Neuronal stem cell (in vitro differentiated cells): ENCODE measurements at regions not wholly inside any gene's neighbourhood (a gene's known extent, or its start where the extent isn't known, plus 50 kb on each side); places are given as distances from the start of the nearest gene placed in this dataset.

Source experiments
- DNase-seq: peaks from one replicate; pipeline ENCODE4 v3.0.0-alpha.2; 2013; ENCODE audit warnings: low spot score
- H2AFZ ChIP-seq: one replicate; pipeline ENCODE4 v1.6.1; 2013; ENCODE audit warnings: mild to moderate bottlenecking, low read length, inconsistent platforms
- H2AK5ac ChIP-seq: 2 replicates; pipeline ENCODE4 v1.6.1; 2013; ENCODE audit warnings: low read depth, mild to moderate bottlenecking, inconsistent platforms, low read length, moderate library complexity, mixed read lengths
- H2BK120ac ChIP-seq: 2 replicates; pipeline ENCODE4 v1.6.1; 2013; ENCODE audit warnings: low read depth, mild to moderate bottlenecking, inconsistent platforms, low read length, moderate library complexity, mixed read lengths
- H2BK12ac ChIP-seq: one replicate; pipeline ENCODE4 v1.6.1; 2013; ENCODE audit warnings: low read length, inconsistent platforms
- H2BK15ac ChIP-seq: 2 replicates; pipeline ENCODE4 v1.6.1; 2013; ENCODE audit warnings: mild to moderate bottlenecking, low read length, inconsistent platforms, mixed read lengths
- H2BK5ac ChIP-seq: one replicate; pipeline ENCODE4 v1.6.1; 2013; ENCODE audit warnings: inconsistent platforms, mild to moderate bottlenecking, low read length, moderate library complexity
- H3K14ac ChIP-seq: one replicate; pipeline ENCODE4 v1.6.1; 2013; ENCODE audit warnings: low read length, inconsistent platforms
- H3K18ac ChIP-seq: 2 replicates; pipeline ENCODE4 v1.6.1; 2013; ENCODE audit warnings: low read length, inconsistent platforms
- H3K23ac ChIP-seq: 2 replicates; pipeline ENCODE4 v1.6.1; 2013; ENCODE audit warnings: low read depth, mild to moderate bottlenecking, mixed read lengths, low read length, inconsistent platforms; ENCODE audit not compliant: poor library complexity
- H3K27ac ChIP-seq: replicated peaks from 3 replicates; pipeline ENCODE4 v1.5.1; 2013; ENCODE audit warnings: low read length, inconsistent platforms
- H3K27me3 ChIP-seq, 3 experiments: 2 replicates each; pipeline ENCODE4 v1.6.1; 2013; ENCODE audit warnings: low read length in 3 of 3, mild to moderate bottlenecking in 2 of 3, inconsistent platforms in 1 of 3, low read depth in 1 of 3, mixed read lengths in 1 of 3, moderate library complexity in 1 of 3; ENCODE audit not compliant: control insufficient read depth in 3 of 3, insufficient read depth in 3 of 3
- H3K36me3 ChIP-seq, 2 donors: replicated peaks in 1 of 2; 2 replicates each; pipeline ENCODE4 v1.6.1; 2013; ENCODE audit warnings: low read length in 2 of 2; ENCODE audit not compliant: control insufficient read depth in 2 of 2, insufficient read depth in 2 of 2
- H3K4ac ChIP-seq: 2 replicates; pipeline ENCODE4 v1.6.1; 2013; ENCODE audit warnings: inconsistent platforms, mild to moderate bottlenecking, low read length, moderate library complexity
- H3K4me1 ChIP-seq, 2 donors: 1 replicate in 1 of 2; 2 replicates in 1 of 2; pipeline ENCODE4 v1.6.1; 2013; ENCODE audit warnings: low read length in 2 of 2, low read depth in 1 of 2; ENCODE audit not compliant: control insufficient read depth in 2 of 2, insufficient read depth in 1 of 2
- H3K4me2 ChIP-seq: one replicate; pipeline ENCODE4 v1.6.1; 2013; ENCODE audit warnings: mild to moderate bottlenecking, low read length, inconsistent platforms; ENCODE audit not compliant: insufficient read depth, poor library complexity, severe bottlenecking
- H3K4me3 ChIP-seq, 2 donors: 2 replicates each; pipeline ENCODE4 v1.5.1; 2013; ENCODE audit warnings: low read length in 2 of 2, mild to moderate bottlenecking in 2 of 2, inconsistent platforms in 1 of 2, moderate library complexity in 1 of 2
- H3K79me1 ChIP-seq: one replicate; pipeline ENCODE4 v1.6.1; 2013; ENCODE audit warnings: low read depth, mild to moderate bottlenecking, inconsistent platforms, low read length, moderate library complexity
- H3K9ac ChIP-seq: one replicate; pipeline ENCODE4 v1.6.1; 2013; ENCODE audit warnings: mild to moderate bottlenecking, low read depth, low read length, inconsistent platforms; ENCODE audit not compliant: poor library complexity
- H3K9me3 ChIP-seq, 2 donors: replicated peaks in 1 of 2; 2 replicates each; pipeline versions ENCODE3 to v1.6.1; 2013; ENCODE audit warnings: low read length in 2 of 2, mild to moderate bottlenecking in 2 of 2, inconsistent platforms in 1 of 2, low read depth in 1 of 2, mixed read lengths in 1 of 2, moderate library complexity in 1 of 2; ENCODE audit not compliant: control insufficient read depth in 2 of 2, insufficient read depth in 1 of 2
- H4K8ac ChIP-seq: one replicate; pipeline ENCODE4 v1.6.1; 2013; ENCODE audit warnings: low read depth, mild to moderate bottlenecking, inconsistent platforms, low read length, moderate library complexity
- H4K91ac ChIP-seq: one replicate; pipeline ENCODE4 v1.6.1; 2013; ENCODE audit warnings: low read length, low read depth, mild to moderate bottlenecking, inconsistent platforms; ENCODE audit not compliant: poor library complexity
- WGBS, 2 donors: extraction: QIAGEN DNeasy Blood & Tissue Kit; methylation state at CpG; one replicate each; pipeline ENCODE4 v1.1.7; 2013; ENCODE audit warnings: missing lambda C conversion rate in 2 of 2, mixed read lengths in 1 of 2; ENCODE audit not compliant: insufficient read length in 2 of 2, insufficient replicate concordance in 1 of 2; ENCODE audit errors: extremely low coverage in 2 of 2; 5-methylcytosine and 5-hydroxymethylcytosine counted together

DNA sequence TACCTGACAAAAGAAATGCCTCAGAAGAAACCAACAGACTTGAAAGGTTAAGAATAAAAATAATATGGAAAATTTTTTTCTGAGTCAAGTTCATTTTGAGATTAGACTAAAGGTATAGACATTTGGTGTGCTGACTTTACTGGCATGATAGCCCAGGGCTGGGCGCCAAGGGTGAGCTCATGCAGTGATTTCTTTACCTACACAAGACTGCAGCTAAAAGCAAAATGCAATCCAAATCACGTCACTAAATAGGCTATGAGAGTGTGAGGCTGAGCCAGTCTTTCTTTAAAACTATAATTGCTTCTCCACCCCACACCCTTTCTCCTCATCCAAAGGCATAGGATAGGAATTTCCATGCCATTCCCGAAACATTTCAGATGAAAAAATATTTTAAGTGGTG lies 196.5 kb downstream of the FAM76B start:
- peaks cover 0 to 2% (median 0%) of the 10 kb centered on the region in 3 experiments for H3K27me3 ChIP-seq
- H3K23ac ChIP-seq: no peak overlapping the region
- H2BK5ac ChIP-seq: no peak overlapping the region
- no peak for DNase-seq
- H3K18ac ChIP-seq: no peak overlapping the region
- H3K4me2 ChIP-seq: no peak overlapping the region
- H2BK12ac ChIP-seq: no peak overlapping the region
- no peaks in the 10 kb centered on the region for H3K9me3 ChIP-seq
- no peaks in the 10 kb centered on the region for H3K36me3 ChIP-seq
- no peak overlapping the region for H2BK120ac ChIP-seq
- H2AFZ ChIP-seq: peak overlapping the region; percentile 77
- H3K79me1 ChIP-seq: no peaks in the 10 kb centered on the region
- H3K4me1 ChIP-seq: peaks cover 5 to 7% of the 10 kb centered on the region in 2 donors
- no peak overlapping the region for H3K4ac ChIP-seq
- no peak overlapping the region for H3K9ac ChIP-seq
- H4K8ac ChIP-seq: no peak overlapping the region
- H3K27ac ChIP-seq: no peak overlapping the region
- no peak overlapping the region for H2AK5ac ChIP-seq
- H2BK15ac ChIP-seq: no peak overlapping the region
- no CpG with 5 or more reads among the region's 3 CpGs for WGBS, 2 donors
- no peak overlapping the region for H4K91ac ChIP-seq
- H3K14ac ChIP-seq: no peak overlapping the region
- no peak overlapping the region for H3K4me3 ChIP-seq

- Histone ChIP-seq H2BK5ac (no peak overlapping the region), H3K4me3 (peak overlapping the region in 1 of 2 donors; percentile 13), H3K4me1 (peaks cover 5 to 7% of the 10 kb centered on the region in 2 donors), H2AK5ac (no peak overlapping the region), H3K14ac (no peak overlapping the region), H2AFZ (peak overlapping the region; percentile 77), H2BK12ac (no peak overlapping the region), H2BK120ac (no peak overlapping the region), H3K18ac (no peak overlapping the region), H3K4me2 (no peak overlapping the region), H3K9ac (no peak overlapping the region), H2BK15ac (no peak overlapping the region), H3K9me3 (no peaks in the 10 kb centered on the region), H3K23ac (no peak overlapping the region), H3K79me1 (no peaks in the 10 kb centered on the region), H3K4ac (no peak overlapping the region), H3K36me3 (no peaks in the 10 kb centered on the region), H3K27me3 (peaks cover 0 to 2% (median 0%) of the 10 kb centered on the region in 3 experiments), H3K27ac (no peak overlapping the region), H4K91ac (no peak overlapping the region), H4K8ac (no peak overlapping the region)
- DNase-seq: no peak
- no CpG with 5 or more reads among the region's 4 CpGs for WGBS, 2 donors
These were observed 197.1 kb downstream of the FAM76B start for GRCh38 chr11:95592471-95592870.

- Histone ChIP-seq H4K91ac (no peak overlapping the region), H3K23ac (no peak overlapping the region), H3K14ac (no peak overlapping the region), H2AK5ac (no peak overlapping the region), H2AFZ (no peak overlapping the region), H3K9ac (no peak overlapping the region), H2BK15ac (no peak overlapping the region), H2BK120ac (no peak overlapping the region), H3K9me3 (no peaks in the 10 kb centered on the region), H3K18ac (no peak overlapping the region), H2BK5ac (no peak overlapping the region), H3K4me2 (no peak overlapping the region), H3K4me3 (no peak overlapping the region), H3K27me3 (no peaks in the 10 kb centered on the region), H3K27ac (no peak overlapping the region), H4K8ac (no peak overlapping the region), H3K4ac (no peak overlapping the region), H3K79me1 (no peaks in the 10 kb centered on the region), H3K36me3 (no peaks in the 10 kb centered on the region), H3K4me1 (peaks cover 9 to 13% of the 10 kb centered on the region in 2 donors), H2BK12ac (no peak overlapping the region)
- no CpG with 5 or more reads among the region's 10 CpGs for WGBS, 2 donors
- no peak for DNase-seq
These were observed 199.5 kb downstream of the FAM76B start for GRCh38 chr11:95589893-95590612.

- Histone ChIP-seq H2AK5ac (no peak overlapping the region), H3K18ac (no peak overlapping the region), H2BK15ac (no peak overlapping the region), H3K4me3 (no peak overlapping the region), H3K9ac (no peak overlapping the region), H3K4me1 (peaks cover 9 to 13% of the 10 kb centered on the region in 2 donors), H3K4me2 (no peak overlapping the region), H3K23ac (no peak overlapping the region), H4K8ac (no peak overlapping the region), H2BK120ac (no peak overlapping the region), H4K91ac (no peak overlapping the region), H3K9me3 (no peaks in the 10 kb centered on the region), H3K79me1 (no peaks in the 10 kb centered on the region), H2BK12ac (no peak overlapping the region), H2BK5ac (no peak overlapping the region), H3K27ac (no peak overlapping the region), H3K14ac (no peak overlapping the region), H3K27me3 (no peaks in the 10 kb centered on the region), H3K4ac (no peak overlapping the region), H2AFZ (no peak overlapping the region), H3K36me3 (no peaks in the 10 kb centered on the region)
- no peak for DNase-seq
- no CpG with 5 or more reads among the region's 3 CpGs for WGBS, 2 donors
These were observed 200.8 kb downstream of the FAM76B start for GRCh38 chr11:95588821-95589220.
